ENCODE measurements at regions not wholly inside any gene's neighbourhood (a gene's known extent, or its start where the extent isn't known, plus 50 kb on each side); places are given as distances from the start of the nearest gene placed in this dataset.

GRCh38 chr3:83393276-83393675 is 1565.5 kb upstream of the CADM2 start:
- no peaks in the 10 kb centered on the region for H3K27me3 ChIP-seq (ENCODE audit: low read length)
- H3K9me2 ChIP-seq (replicated peaks; ENCODE audit: low read length), result no peaks in the 10 kb centered on the region
- H3K4me1 ChIP-seq (ENCODE audit: insufficient read depth, low read length), result no peaks in the 10 kb centered on the region
- H3K27ac ChIP-seq (ENCODE audit: low read length), result no peak overlapping the region
- BruUV-seq (replicated peaks), result no TSS peak
- no peak overlapping the region for H3K4me2 ChIP-seq (ENCODE audit: low read length)
- no peaks in the 10 kb centered on the region for H3F3A ChIP-seq (ENCODE audit: low read length, unreplicated experiment)
- H3K4me3 ChIP-seq (ENCODE audit: low read length), result no peak overlapping the region
- DNase-seq, result no peak
- ChIA-PET POLR2A (ENCODE audit: unreplicated experiment) (no interaction called here), CTCF (no interaction called here)
- no peak overlapping the region for H3K9ac ChIP-seq (ENCODE audit: low read length)
- H3K9me3 ChIP-seq (ENCODE audit: low read length), result no peaks in the 10 kb centered on the region
- no peaks in the 10 kb centered on the region for H3K36me3 ChIP-seq (ENCODE audit: low read depth, low read length)
- H4K20me1 ChIP-seq (ENCODE audit: low read length), result no peaks in the 10 kb centered on the region
- ATAC-seq, result no peak
- intact Hi-C loops (cut with micrococcal nuclease), result no loop called here
- no peak overlapping the region for H2AFZ ChIP-seq (ENCODE audit: low read length)
- TF ChIP-seq EZH2 (IDR thresholded peaks at IDR 0.05; ENCODE audit: low read length, unreplicated experiment), result no peak
- TF ChIP-seq CTCF (conservative IDR thresholded peaks at IDR 0.05; ENCODE audit: low read depth, low read length), result no peak
- TF ChIP-seq EZH2phosphoT487 (IDR thresholded peaks at IDR 0.05; ENCODE audit: borderline replicate concordance, low read length), result no peak
- H3K79me2 ChIP-seq (ENCODE audit: low read length), result no peaks in the 10 kb centered on the region

- Histone ChIP-seq H3K9me2 (replicated peaks; ENCODE audit: low read length) (no peaks in the 10 kb centered on the region), H3K9me3 (ENCODE audit: low read length) (no peaks in the 10 kb centered on the region), H4K20me1 (ENCODE audit: low read length) (no peaks in the 10 kb centered on the region), H3K27me3 (ENCODE audit: low read length) (no peaks in the 10 kb centered on the region), H2AFZ (ENCODE audit: low read length) (no peak overlapping the region), H3K4me3 (ENCODE audit: low read length) (no peak overlapping the region), H3K4me2 (ENCODE audit: low read length) (no peak overlapping the region), H3K27ac (ENCODE audit: low read length) (no peak overlapping the region), H3F3A (ENCODE audit: low read length, unreplicated experiment) (no peaks in the 10 kb centered on the region), H3K9ac (ENCODE audit: low read length) (no peak overlapping the region), H3K79me2 (ENCODE audit: low read length) (no peaks in the 10 kb centered on the region), H3K36me3 (ENCODE audit: low read depth, low read length) (no peaks in the 10 kb centered on the region), H3K4me1 (ENCODE audit: insufficient read depth, low read length) (no peaks in the 10 kb centered on the region)
- ChIA-PET CTCF (no interaction called here), POLR2A (ENCODE audit: unreplicated experiment) (interaction anchor here (0.6 kb wide), 1 partner anchor 271 kb away, joined by 3 read pairs; no protein-coding TSS in a partner anchor)
- BruUV-seq (replicated peaks), result no TSS peak
- intact Hi-C loops (cut with micrococcal nuclease), result no loop called here
- DNase-seq (no peak), ATAC-seq (no peak)
- TF ChIP-seq EZH2 (IDR thresholded peaks at IDR 0.05; ENCODE audit: low read length, unreplicated experiment) (no peak), EZH2phosphoT487 (IDR thresholded peaks at IDR 0.05; ENCODE audit: borderline replicate concordance, low read length) (no peak), CTCF (conservative IDR thresholded peaks at IDR 0.05; ENCODE audit: low read depth, low read length) (no peak)
These were observed 1554.9 kb upstream of the CADM2 start for GRCh38 chr3:83403927-83404326.

- no peak for TF ChIP-seq CTCF (conservative IDR thresholded peaks at IDR 0.05; ENCODE audit: low read depth, low read length)
- no peak overlapping the region for H3K9ac ChIP-seq (ENCODE audit: low read length)
- H3F3A ChIP-seq (ENCODE audit: low read length, unreplicated experiment), result no peaks in the 10 kb centered on the region
- no peak overlapping the region for H3K4me3 ChIP-seq (ENCODE audit: low read length)
- peak; percentile 33 for DNase-seq
- no peaks in the 10 kb centered on the region for H3K27me3 ChIP-seq (ENCODE audit: low read length)
- BruUV-seq (replicated peaks), result no TSS peak
- no peaks in the 10 kb centered on the region for H3K79me2 ChIP-seq (ENCODE audit: low read length)
- no peak overlapping the region for H3K27ac ChIP-seq (ENCODE audit: low read length)
- intact Hi-C loops (cut with micrococcal nuclease), result no loop called here
- POLR2A ChIA-PET (ENCODE audit: unreplicated experiment), result no interaction called here
- H3K9me3 ChIP-seq (ENCODE audit: low read length), result no peaks in the 10 kb centered on the region
- H4K20me1 ChIP-seq (ENCODE audit: low read length), result no peaks in the 10 kb centered on the region
- no peaks in the 10 kb centered on the region for H3K9me2 ChIP-seq (replicated peaks; ENCODE audit: low read length)
- CTCF ChIA-PET, result no interaction called here
- H2AFZ ChIP-seq (ENCODE audit: low read length), result no peak overlapping the region
- no peaks in the 10 kb centered on the region for H3K36me3 ChIP-seq (ENCODE audit: low read depth, low read length)
- 0 out of 2 replicates have a peak, but pooled peaks have one; percentile 24 for ATAC-seq
- no peak overlapping the region for H3K4me2 ChIP-seq (ENCODE audit: low read length)
- H3K4me1 ChIP-seq (ENCODE audit: insufficient read depth, low read length), result peaks cover 3% of the 10 kb centered on the region; the same call in 1 of the 2 replicates
These were observed 1532.5 kb upstream of the CADM2 start for GRCh38 chr3:83426300-83426699.
